Spleen (tissue), 7 donors: ENCODE measurements at regions not wholly inside any gene's neighbourhood (a gene's known extent, or its start where the extent isn't known, plus 50 kb on each side); places are given as distances from the start of the nearest gene placed in this dataset.

Experiments
- POLR2A ChIP-seq, 3 donors: fragments of 450-650 bp; IDR thresholded peaks; one replicate each; pipeline ENCODE4 v1.5.1; 2017; ENCODE audit warnings: antibody characterized with exemption in 3 of 3, mild to moderate bottlenecking in 1 of 3
- POLR2AphosphoS5 ChIP-seq, 3 donors: sonication (generic); formaldehyde crosslinking; IDR thresholded peaks; one replicate each; pipeline ENCODE4 v1.5.1; 2017; ENCODE audit warnings: antibody characterized with exemption in 3 of 3
- TF ChIP-seq, protein P1 (sequence below), 11 experiments: fragments of 200-600 bp in 7 of 11; fragments of 450-650 bp in 4 of 11; sonication (generic) in 4 of 11; IDR thresholded peaks in 8 of 11; conservative IDR thresholded peaks in 3 of 11; 1 replicate in 7 of 11; 2 replicates in 4 of 11; pipeline versions ENCODE4 v1.4.0 to v1.8.0; 2016 to 2021; ENCODE audit warnings: antibody characterized with exemption in 11 of 11, inconsistent platforms in 4 of 11, mild to moderate bottlenecking in 1 of 11
- donor health status: DM: no; HTN: no; CAD: no; lungs with moderate emphysema.
- donor health status: DM: no; HTN: no; CAD: no.
- donor health status: DM: no; HTN: no; CAD: no.

DNA sequence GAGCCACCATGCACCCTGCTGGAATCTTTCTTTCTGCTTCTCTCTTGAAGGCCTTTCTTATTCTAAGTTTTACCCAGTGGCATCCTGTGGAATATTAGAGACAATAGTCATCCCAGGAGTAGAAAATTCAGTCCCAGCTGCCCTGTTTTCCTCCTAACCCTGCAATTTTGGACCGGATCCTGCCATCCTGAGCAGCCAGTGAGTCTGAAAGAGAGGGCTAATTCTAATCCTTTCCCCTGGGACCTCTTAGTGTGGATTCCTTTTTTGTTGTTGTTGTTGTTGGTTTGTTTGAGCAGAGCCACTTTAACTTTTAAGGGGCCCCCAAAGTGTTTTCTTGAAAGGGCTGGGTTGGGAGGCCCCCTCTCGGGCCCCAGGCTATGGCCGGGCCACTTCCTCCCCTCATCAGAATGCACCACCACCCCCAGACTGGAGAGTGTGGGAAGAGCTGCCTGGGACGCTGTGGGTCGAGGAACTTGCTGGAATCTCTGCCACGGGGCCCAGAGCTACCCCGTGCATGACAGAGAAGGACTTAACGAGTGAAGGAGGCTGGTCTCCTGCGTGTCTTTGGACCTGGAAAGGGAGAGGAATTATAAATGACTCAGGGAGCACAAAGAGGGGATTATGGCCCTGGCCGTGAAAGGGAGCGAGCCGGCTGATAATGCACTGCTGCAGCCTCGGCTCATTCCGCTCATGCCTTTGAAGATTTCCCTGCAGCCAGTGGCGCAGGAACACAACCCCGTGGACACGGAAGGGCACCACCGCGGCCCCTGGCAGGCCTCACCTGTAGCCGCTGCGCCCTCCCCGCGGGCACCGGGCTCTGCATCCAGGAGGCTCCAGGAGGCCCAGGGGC lies 81.0 kb upstream of the AKT3 start:
- TF ChIP-seq, protein P1, sequence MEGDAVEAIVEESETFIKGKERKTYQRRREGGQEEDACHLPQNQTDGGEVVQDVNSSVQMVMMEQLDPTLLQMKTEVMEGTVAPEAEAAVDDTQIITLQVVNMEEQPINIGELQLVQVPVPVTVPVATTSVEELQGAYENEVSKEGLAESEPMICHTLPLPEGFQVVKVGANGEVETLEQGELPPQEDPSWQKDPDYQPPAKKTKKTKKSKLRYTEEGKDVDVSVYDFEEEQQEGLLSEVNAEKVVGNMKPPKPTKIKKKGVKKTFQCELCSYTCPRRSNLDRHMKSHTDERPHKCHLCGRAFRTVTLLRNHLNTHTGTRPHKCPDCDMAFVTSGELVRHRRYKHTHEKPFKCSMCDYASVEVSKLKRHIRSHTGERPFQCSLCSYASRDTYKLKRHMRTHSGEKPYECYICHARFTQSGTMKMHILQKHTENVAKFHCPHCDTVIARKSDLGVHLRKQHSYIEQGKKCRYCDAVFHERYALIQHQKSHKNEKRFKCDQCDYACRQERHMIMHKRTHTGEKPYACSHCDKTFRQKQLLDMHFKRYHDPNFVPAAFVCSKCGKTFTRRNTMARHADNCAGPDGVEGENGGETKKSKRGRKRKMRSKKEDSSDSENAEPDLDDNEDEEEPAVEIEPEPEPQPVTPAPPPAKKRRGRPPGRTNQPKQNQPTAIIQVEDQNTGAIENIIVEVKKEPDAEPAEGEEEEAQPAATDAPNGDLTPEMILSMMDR (IDR thresholded peaks at IDR 0.05 in 8 of 11, conservative IDR thresholded peaks at IDR 0.05 in 3 of 11): no peak
- TF ChIP-seq POLR2AphosphoS5 (IDR thresholded peaks at IDR 0.05): no peak
- TF ChIP-seq POLR2A (IDR thresholded peaks at IDR 0.05): no peak
